Bone marrow (tissue), 2 donors: ENCODE measurements at regions not wholly inside any gene's neighbourhood (a gene's known extent, or its start where the extent isn't known, plus 50 kb on each side); places are given as distances from the start of the nearest gene placed in this dataset.
"Not testable (repeated sequence)": the region's sequence is repeated elsewhere in the genome, so short reads cannot be mapped to it uniquely, and the experiment has no call there.

ENCODE experiments used
- DNase-seq, 2 donors: peaks; one replicate each; lab custom pipeline; 2025; lab: John Stamatoyannopoulos, UW

DNA sequence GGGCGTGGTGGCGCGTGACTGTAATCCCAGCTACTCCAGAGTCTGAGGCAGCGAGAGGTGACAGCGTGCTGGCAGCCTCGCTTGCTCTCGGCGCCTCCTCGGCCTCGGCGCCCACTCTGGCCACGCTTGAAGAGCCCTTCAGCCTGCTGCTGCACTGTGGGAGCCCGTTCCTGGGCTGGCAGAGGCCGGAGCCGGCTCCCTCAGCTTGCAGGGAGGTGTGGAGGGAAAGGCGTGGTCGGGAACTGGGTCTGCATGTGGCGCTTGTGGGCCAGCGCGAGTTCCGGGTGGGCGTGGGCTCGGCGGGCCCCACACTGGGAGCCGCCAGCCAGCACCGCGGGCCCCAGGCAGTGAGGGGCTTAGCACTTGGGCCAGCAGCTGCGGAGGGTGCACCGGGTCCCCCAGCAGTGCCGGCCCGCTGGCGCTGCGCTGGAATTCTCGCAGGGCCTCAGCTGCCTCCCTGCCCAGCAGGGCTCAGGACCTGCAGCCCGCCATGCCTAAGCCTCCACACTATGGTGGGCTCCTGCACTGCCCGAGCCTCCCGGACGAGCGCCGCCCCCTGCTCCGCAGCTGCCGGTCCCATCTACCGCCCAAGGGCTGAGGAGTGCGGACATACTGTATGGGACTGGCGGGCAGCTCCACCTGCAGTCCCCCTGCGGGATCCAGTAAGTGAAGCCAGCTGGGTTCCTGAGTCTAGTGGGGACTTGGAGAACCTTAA lies 1093.3 kb upstream of the CDH8 start:
- DNase-seq, result no peak

DNA sequence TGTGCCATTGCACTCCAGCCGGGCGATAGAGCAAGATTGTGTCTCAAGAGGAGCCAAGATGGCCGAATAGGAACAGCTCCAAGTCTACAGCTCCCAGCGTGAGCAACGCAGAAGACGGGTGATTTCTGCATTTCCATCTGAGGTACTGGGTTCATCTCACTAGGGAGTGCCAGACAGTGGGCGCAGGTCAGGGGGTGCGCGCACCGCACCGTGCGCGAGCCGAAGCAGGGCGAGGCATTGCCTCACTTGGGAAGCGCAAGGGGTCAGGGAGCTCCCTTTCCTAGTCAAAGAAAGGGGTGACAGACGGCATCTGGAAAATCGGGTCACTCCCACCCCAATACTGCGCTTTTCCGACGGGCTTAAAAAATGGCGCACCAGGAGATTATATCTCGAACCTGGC lies 1083.7 kb upstream of the CDH8 start:
- not testable (repeated sequence) for DNase-seq

GRCh38 chr16:63100082-63100481 lies 1063.8 kb upstream of the CDH8 start:
- DNase-seq, result no peak

GRCh38 chr16:63096857-63097256 lies 1060.6 kb upstream of the CDH8 start:
- no peak for DNase-seq

GRCh38 chr16:63092736-63093135 lies 1056.5 kb upstream of the CDH8 start:
- DNase-seq, result no peak

- no peak for DNase-seq
Observed at GRCh38 chr16:63082101-63082500, 1045.9 kb upstream of the CDH8 start.

GRCh38 chr16:63080746-63081145 lies 1044.5 kb upstream of the CDH8 start:
- no peak for DNase-seq

DNA sequence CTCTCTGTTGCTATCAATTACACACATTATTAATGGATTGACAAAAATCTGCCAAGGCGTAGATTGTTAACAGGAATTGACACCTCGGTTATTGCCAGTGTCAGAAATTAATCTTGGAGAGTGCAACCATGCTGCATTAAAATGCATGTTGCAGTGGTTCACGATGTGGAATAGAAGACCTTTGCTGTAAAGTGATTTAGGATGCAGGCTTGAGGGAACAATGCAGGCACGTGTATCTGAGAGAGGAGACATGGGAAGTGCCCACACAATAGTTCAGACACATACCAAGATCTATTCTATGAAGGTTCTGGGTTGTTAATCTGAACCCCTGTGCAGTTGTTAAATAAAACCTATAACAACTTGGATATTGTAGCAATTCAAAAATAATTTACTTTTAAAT lies 1032.8 kb upstream of the CDH8 start:
- no peak for DNase-seq

DNA sequence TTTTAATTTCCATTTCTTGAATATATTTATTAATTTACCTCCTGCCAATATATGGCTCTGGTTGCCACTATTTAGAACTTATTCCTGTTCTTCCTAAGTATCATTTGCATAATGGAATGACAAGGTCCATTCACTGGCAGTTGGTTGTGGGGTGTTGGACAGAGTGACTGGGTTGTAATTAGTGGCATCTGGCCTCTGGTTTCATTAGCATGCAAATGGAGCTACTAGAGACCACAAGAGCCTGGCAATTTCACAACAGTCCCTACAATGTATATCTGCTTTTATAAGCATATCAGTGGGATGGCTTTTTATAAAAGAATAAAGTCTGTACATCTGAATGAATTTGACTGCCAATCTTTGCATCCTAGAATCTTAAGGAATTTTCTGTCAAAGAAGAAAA lies 1030.9 kb upstream of the CDH8 start:
- DNase-seq, result no peak

DNA sequence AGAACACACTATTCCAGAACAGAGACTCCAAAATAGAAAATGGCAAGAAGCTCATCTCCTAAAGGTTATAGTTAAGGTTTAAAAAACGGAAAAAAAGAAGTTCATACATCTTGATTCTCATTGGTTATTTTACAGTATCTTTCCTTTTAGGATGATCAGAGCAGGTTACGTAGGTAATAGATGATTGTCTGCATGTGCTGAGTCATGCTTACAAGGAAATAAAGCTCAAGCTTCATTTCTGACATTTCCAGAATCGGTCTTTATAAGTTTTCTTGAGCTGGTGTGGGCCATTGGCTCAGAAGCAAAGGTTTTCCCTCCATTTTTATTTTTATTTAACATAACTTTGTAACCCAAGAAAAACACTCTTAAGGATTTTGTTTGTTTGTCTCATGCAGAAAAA lies 1030.3 kb upstream of the CDH8 start:
- DNase-seq, result no peak

DNA sequence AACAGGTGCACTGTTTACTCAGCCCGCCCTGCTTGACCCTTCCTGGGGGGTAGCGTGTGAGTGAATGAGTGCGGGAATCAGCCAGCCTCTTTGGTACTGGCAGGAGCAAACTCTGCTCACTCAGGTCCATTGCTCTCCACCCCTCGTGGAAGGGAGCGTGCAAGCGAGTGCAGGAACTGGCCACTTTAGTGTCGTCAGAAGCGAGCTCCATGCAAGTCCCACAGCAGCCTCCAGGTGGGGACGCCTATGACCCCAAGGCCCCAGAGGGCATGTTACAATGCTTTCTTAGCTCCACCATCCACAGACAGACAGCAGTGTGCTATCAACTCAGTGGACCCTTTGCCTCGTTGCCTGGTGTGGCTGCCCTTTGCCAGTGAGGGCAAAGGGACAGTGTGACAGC lies 1025.1 kb upstream of the CDH8 start:
- no peak for DNase-seq

- DNase-seq, result no peak
Observed at GRCh38 chr16:63059676-63060075, 1023.4 kb upstream of the CDH8 start.

DNA sequence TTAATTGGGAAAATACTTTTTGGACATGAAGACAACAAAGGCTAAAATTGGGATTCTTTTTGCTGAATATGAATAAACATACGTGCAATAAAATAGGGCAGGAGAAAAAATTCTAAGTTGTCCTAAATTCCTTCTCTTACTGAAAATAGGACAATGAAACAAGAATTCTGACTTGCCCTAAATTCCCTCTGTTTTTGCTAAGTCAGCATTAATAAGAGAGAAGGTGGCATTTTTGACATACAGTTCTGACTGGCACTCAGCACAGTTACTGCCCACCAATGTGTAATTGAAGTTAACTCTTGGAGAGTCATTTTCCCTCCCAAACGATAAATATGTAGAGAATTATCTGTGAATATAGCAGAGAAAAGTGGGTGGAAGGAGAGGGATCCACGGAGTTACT lies 1021.1 kb upstream of the CDH8 start:
- no peak for DNase-seq

GRCh38 chr16:63050391-63050790 lies 1014.2 kb upstream of the CDH8 start:
- DNase-seq, result no peak

DNA sequence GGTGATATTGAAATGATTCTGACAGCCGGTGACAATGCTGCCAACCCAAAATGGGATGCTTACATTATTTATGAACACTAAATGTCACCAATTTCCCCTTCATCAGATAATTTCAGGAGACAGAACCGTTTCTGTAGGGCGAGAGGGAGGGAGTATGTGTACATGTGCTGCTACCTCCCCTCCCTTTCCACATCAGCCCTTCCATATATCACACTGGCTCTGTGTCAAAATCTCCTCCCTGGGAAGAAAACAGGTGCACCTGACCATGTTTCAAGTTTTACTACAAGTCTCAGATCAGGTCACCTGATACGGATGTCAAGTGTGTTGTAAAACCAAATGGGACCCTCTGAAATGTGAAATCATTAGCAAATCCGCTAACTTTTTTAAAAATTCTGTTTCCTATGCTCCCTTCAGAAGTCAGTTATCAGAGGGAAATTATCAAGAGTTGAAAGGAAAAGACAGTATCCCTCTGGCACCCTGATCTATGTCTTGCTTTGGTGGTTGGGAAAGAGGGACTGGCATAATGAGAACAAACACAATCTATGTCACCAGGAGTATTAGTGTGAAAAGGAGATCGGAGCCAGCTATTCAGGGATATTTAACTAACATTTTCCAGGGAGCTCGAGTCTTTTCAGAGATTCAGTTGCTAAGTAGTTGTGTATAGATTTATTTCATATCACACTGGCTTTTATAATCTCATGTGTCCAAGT lies 1002.3 kb upstream of the CDH8 start:
- no peak for DNase-seq

GRCh38 chr16:63037761-63038396 lies 1001.6 kb upstream of the CDH8 start:
- no peak for DNase-seq

DNA sequence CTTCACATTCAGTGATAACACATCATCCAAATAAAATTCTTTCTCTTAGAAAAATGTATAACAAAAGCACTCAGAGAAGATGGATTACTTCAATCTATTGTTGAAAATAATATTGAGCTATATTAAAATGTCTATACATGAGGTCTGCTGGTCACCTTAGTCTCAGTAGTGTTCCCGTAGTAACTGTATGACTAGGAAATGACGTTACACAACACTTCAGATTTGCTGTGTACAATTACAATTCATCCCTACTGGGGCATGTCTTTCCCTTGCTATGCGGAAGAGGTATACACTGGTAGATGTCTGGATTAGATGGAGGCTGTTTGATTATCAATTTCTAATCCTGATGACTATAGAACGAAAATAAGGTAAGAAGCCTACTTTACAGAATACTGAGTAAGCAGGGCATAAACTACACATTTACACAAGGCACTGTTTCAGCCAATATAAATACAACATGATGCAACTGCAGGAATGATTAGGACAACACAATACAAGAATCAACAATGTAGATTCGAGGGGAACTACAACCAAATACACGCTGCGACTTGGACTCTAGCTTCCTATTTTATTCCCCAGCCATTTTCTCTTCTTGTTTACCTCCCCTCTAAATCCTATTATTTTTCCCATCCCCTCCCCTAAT lies 982.5 kb upstream of the CDH8 start:
- no peak for DNase-seq

GRCh38 chr16:63008688-63009087 lies 972.5 kb upstream of the CDH8 start:
- DNase-seq, result no peak

DNA sequence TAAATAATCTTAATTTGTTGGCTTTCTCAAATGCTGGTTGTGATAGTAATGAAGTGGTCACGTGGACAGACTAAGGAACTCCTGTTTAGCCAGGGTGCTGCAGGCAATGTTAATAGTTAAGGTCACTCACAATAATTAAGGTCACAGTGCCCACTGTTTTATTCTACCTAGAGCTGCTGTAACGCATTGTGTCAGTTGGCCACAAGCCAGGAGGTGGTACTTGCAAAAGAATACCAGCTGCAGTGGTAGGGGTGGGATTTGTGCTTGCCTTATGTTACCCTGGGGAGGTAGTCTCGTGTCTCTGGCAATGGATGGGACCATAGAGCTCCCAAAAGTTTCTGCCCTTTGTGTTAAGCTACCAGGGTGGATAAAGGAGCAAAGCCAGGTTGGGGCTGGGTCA lies 969.1 kb upstream of the CDH8 start:
- no peak for DNase-seq

- DNase-seq, result no peak
Observed at GRCh38 chr16:62989480-62989879, 953.2 kb upstream of the CDH8 start.

- DNase-seq, result no peak
Observed at GRCh38 chr16:62985722-62986121, 949.5 kb upstream of the CDH8 start.

- no peak for DNase-seq
Observed at GRCh38 chr16:62978451-62978850, 942.2 kb upstream of the CDH8 start.

- no peak for DNase-seq
Observed at GRCh38 chr16:62977876-62978275, 941.6 kb upstream of the CDH8 start.
